ENCODE measurements at regions not wholly inside any gene's neighbourhood (a gene's known extent, or its start where the extent isn't known, plus 50 kb on each side); places are given as distances from the start of the nearest gene placed in this dataset.

GRCh38 chr2:64838817-64839216 lies 150.4 kb upstream of the SLC1A4 start:
- H3K4me1 ChIP-seq (ENCODE audit: insufficient read depth): peaks cover 6% of the 10 kb centered on the region
- no peak for DNase-seq
- WGBS, 3 donors: 59 to 66% (median 63%) methylated on average over 8 of the region's 8 CpGs
- no peak overlapping the region for H3K27ac ChIP-seq
- no peaks in the 10 kb centered on the region for H3K9me3 ChIP-seq
- intact Hi-C loops (cut with DNase I): no loop called here
- TF ChIP-seq, protein P1, sequence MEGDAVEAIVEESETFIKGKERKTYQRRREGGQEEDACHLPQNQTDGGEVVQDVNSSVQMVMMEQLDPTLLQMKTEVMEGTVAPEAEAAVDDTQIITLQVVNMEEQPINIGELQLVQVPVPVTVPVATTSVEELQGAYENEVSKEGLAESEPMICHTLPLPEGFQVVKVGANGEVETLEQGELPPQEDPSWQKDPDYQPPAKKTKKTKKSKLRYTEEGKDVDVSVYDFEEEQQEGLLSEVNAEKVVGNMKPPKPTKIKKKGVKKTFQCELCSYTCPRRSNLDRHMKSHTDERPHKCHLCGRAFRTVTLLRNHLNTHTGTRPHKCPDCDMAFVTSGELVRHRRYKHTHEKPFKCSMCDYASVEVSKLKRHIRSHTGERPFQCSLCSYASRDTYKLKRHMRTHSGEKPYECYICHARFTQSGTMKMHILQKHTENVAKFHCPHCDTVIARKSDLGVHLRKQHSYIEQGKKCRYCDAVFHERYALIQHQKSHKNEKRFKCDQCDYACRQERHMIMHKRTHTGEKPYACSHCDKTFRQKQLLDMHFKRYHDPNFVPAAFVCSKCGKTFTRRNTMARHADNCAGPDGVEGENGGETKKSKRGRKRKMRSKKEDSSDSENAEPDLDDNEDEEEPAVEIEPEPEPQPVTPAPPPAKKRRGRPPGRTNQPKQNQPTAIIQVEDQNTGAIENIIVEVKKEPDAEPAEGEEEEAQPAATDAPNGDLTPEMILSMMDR (IDR thresholded peaks at IDR 0.05): no peak
- TF ChIP-seq EP300 (IDR thresholded peaks at IDR 0.05): no peak
- no peak for TF ChIP-seq POLR2A (IDR thresholded peaks at IDR 0.05)
- H3K36me3 ChIP-seq: no peaks in the 10 kb centered on the region
- H3K27me3 ChIP-seq: no peaks in the 10 kb centered on the region
- H3K4me3 ChIP-seq: no peak overlapping the region

- H3K27me3 ChIP-seq: no peaks in the 10 kb centered on the region
- H3K4me3 ChIP-seq: no peak overlapping the region
- 76 to 81% (median 78%) methylated on average over 6 of the region's 6 CpGs for WGBS, 3 donors
- TF ChIP-seq, protein P1 (IDR thresholded peaks at IDR 0.05): no peak
- TF ChIP-seq EP300 (IDR thresholded peaks at IDR 0.05) (no peak), POLR2A (IDR thresholded peaks at IDR 0.05) (no peak)
- no peak for DNase-seq
- no peak overlapping the region for H3K27ac ChIP-seq
- intact Hi-C loops (cut with DNase I): no loop called here
- H3K36me3 ChIP-seq: no peaks in the 10 kb centered on the region
- no peaks in the 10 kb centered on the region for H3K9me3 ChIP-seq
- H3K4me1 ChIP-seq (ENCODE audit: insufficient read depth): peaks cover 6% of the 10 kb centered on the region
Observed at GRCh38 chr2:64839844-64840243, 149.4 kb upstream of the SLC1A4 start.

- TF ChIP-seq, protein P1 (IDR thresholded peaks at IDR 0.05): no peak
- TF ChIP-seq POLR2A (IDR thresholded peaks at IDR 0.05): no peak
- no peak for TF ChIP-seq EP300 (IDR thresholded peaks at IDR 0.05)
- Histone ChIP-seq H3K27me3 (no peaks in the 10 kb centered on the region), H3K9me3 (no peaks in the 10 kb centered on the region), H3K4me1 (ENCODE audit: insufficient read depth) (peaks cover 6% of the 10 kb centered on the region), H3K4me3 (no peak overlapping the region), H3K27ac (no peak overlapping the region), H3K36me3 (no peaks in the 10 kb centered on the region)
- DNase-seq: no peak
- intact Hi-C loops (cut with DNase I): no loop called here
- WGBS, 3 donors: 13 to 24% (median 21%) methylated on average over 4 of the region's 4 CpGs
Observed at GRCh38 chr2:64840426-64840881, 148.7 kb upstream of the SLC1A4 start.

DNA sequence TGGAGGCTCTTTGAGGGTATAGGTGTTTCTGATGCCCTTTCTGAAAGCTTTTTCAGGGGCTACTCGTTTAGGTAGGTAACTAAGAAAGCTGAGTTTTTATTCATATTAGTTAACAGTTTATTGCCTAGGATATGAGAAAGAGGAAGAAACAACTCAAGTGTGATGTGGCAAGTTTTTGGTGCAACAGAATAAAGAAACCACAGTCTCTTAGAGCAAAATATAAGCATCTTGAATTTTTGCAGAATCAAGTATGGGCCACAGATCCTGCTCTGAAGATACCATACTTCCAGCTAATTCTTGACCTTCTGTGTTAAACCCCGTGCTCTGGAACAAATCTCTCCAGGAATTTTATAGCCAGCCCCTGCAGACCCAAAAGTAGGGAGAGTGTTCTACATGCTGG lies 147.7 kb upstream of the SLC1A4 start:
- no peak overlapping the region for H3K4me3 ChIP-seq
- peaks cover 6% of the 10 kb centered on the region for H3K4me1 ChIP-seq (ENCODE audit: insufficient read depth)
- intact Hi-C loops (cut with DNase I): no loop called here
- no peak overlapping the region for H3K27ac ChIP-seq
- H3K9me3 ChIP-seq: no peaks in the 10 kb centered on the region
- 48 to 57% (median 53%) methylated on average over 2 of the region's 2 CpGs for WGBS, 3 donors
- no peaks in the 10 kb centered on the region for H3K27me3 ChIP-seq
- no peak for DNase-seq
- TF ChIP-seq EP300 (IDR thresholded peaks at IDR 0.05) (no peak), POLR2A (IDR thresholded peaks at IDR 0.05) (no peak)
- TF ChIP-seq, protein P1 (IDR thresholded peaks at IDR 0.05): no peak
- H3K36me3 ChIP-seq: no peaks in the 10 kb centered on the region
